Gastroesophageal sphincter (tissue), 3 donors: ENCODE measurements at regions not wholly inside any gene's neighbourhood (a gene's known extent, or its start where the extent isn't known, plus 50 kb on each side); places are given as distances from the start of the nearest gene placed in this dataset.

ENCODE experiments used
- POLR2A ChIP-seq, 2 donors: fragments of 450-650 bp; IDR thresholded peaks; one replicate each; pipeline ENCODE4 v1.6.1; 2017; ENCODE audit warnings: antibody characterized with exemption in 2 of 2, mild to moderate bottlenecking in 2 of 2, moderate library complexity in 1 of 2
- TF ChIP-seq, protein P1 (sequence below), 4 experiments: fragments of 200-600 bp in 2 of 4; fragments of 450-650 bp in 2 of 4; sonication (generic) in 1 of 4; IDR thresholded peaks; one replicate each; pipeline ENCODE4 v1.5.1; 2017 to 2019; ENCODE audit warnings: antibody characterized with exemption in 4 of 4, mild to moderate bottlenecking in 2 of 4, moderate library complexity in 2 of 4

DNA sequence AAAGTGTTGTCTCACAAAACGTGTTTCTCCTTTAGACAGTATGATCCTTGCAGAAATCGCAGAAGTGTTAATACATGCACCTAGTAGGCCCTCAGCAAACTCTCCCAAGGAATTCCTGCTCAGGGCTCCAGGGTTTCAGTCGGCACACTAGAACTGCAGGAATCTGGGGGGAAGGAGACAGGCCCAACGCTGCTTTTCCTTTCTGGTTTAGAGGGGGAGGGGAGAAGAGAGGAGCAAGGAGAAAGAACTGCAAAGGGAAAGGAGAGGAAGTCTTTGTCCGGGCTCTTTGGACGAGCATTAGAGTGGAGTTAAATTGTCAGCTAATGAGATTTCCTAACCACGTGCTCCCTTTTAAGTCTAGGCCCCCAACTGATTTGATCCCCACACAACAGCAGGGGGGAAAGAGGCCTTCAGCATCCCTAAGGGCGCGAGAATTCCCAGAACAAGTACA lies 103.7 kb upstream of the SOD1 start:
- TF ChIP-seq, protein P1, sequence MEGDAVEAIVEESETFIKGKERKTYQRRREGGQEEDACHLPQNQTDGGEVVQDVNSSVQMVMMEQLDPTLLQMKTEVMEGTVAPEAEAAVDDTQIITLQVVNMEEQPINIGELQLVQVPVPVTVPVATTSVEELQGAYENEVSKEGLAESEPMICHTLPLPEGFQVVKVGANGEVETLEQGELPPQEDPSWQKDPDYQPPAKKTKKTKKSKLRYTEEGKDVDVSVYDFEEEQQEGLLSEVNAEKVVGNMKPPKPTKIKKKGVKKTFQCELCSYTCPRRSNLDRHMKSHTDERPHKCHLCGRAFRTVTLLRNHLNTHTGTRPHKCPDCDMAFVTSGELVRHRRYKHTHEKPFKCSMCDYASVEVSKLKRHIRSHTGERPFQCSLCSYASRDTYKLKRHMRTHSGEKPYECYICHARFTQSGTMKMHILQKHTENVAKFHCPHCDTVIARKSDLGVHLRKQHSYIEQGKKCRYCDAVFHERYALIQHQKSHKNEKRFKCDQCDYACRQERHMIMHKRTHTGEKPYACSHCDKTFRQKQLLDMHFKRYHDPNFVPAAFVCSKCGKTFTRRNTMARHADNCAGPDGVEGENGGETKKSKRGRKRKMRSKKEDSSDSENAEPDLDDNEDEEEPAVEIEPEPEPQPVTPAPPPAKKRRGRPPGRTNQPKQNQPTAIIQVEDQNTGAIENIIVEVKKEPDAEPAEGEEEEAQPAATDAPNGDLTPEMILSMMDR (IDR thresholded peaks at IDR 0.05) = no peak
- no peak for TF ChIP-seq POLR2A (IDR thresholded peaks at IDR 0.05)
